GM11168 (cell line): ENCODE measurements at regions not wholly inside any gene's neighbourhood (a gene's known extent, or its start where the extent isn't known, plus 50 kb on each side); places are given as distances from the start of the nearest gene placed in this dataset.

Source experiments
- in situ Hi-C: fragments of 300-500 bp; cut with MboI; formaldehyde crosslinking; loops from one replicate; pipeline ENCODE4 v1.12.0; 2022; ENCODE audit warnings: low sequenced_read_pairs; ENCODE audit not compliant: unreplicated experiment

DNA sequence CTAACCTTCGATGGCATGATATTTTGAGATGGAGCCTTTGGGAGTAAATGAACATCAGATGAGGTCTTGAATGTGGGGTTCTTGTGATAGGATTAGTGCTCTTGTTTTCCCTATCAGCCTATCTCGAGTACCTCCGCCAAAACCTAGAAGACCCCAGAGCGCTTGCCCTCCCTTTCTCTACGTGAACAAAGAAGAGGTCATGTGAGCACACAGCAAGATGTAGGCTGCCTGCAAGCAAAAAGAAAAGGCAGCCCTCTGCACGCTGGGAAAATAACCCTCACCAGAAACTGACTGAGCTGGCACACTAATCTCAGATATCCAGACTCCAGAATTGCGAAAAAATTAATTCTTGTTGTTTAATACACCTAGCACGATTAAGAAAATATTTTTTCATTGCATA lies 799.8 kb upstream of the SLC10A2 start:
- in situ Hi-C loops: no loop called here

- in situ Hi-C loops: no loop called here
Observed at GRCh38 chr13:103862525-103862924, 796.3 kb upstream of the SLC10A2 start.

DNA sequence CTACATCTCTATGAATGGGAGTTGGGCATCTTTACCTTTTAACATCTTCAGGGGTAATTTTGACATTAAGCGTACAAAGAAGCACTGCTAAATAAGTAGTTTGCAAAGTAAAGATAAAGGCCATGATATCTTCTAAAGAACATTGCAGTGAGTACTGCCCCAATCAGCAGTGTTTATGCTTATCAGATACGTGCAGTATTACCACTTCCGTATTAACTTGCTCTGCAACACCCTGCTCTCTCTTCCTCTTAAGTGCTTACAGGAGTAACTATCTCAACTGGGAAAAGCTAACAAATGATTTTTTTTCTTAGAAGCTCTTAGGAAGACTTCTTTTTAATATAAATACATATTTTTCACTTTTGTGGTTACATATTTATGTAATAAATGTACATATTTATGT lies 793.7 kb upstream of the SLC10A2 start:
- in situ Hi-C loops: no loop called here

DNA sequence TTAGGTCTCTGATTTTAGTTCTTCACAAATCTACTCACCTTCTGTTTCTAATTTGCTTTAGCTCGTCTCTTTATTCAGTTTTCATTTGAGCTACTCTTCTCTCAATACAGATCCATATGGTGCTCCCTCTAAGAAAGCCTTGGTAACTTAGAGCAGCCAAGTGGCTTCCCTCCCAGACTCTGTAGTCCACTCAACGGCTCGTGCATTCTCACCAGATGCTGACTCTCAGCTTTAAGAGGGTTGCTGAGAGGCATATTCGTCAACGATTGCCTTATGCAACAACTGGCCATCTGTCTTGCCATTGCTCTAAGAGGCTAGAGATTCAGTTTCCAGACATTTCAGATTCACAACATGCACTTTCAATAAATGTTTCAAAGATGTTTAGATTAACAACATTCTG lies 785.8 kb upstream of the SLC10A2 start:
- in situ Hi-C loops: no loop called here

DNA sequence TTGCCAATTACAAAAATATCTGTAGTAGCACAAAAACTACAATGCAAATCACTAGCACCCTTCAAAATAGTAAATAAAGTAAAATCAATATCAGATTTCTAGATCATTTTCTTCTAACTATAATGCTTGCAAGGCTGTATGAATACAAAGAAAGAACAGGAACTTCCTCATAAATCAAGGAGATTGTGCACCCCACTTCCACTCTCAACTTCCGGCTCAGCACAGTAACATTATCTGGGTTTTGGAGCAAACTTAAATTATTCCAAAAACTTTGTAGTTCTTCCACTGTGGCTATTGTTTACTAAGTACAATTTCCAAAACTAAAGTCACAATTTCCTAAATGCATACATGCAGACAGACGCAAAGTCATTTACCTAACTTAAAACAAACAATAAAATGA lies 778.3 kb upstream of the SLC10A2 start:
- in situ Hi-C loops: no loop called here

DNA sequence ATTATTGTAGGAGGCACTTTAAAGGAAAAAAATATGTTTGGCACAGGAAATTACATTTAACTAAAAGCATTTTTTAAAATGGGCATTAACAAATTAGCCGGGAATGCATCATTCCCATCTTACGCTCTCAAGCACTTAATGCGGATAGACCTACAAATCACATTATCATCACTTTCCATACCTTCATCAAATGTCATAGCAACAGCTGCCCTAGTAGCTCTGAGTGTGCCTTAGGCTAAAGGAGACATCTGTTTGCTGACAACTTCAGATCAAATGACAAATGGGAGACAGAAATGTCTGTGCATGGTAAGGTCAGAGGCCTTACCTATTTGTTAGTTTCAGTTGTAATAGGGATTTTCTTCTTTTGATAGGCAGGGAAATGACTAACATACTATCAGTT lies 773.2 kb upstream of the SLC10A2 start:
- in situ Hi-C loops: no loop called here

GRCh38 chr13:103835052-103835451 lies 768.8 kb upstream of the SLC10A2 start:
- in situ Hi-C loops: no loop called here

DNA sequence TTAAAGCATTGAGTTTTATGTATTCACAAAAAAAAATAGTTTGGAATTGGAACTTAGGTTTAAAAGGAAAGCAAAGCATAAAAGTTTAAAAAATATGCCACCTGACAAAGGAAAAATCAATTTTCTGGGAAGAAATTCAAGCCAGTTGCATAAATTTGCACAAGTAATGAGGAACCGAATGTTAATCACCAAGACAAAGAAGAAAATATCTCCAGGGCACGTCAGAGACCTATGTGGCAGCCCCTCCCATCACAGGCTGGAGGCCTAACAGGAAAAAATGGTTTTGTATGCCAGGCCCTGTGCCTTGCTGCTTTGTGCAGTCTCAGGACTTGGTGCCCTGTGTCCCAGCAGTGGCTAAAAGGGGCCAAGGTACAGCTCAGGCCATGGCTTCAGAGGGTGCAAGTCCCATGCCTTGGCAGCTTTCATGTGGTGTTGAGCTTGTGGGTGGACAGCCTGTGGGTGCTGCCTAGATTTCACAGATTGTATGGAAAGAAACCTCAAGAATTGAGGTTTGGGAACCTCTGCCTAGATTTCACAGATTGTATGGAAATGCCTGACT lies 767.2 kb upstream of the SLC10A2 start:
- in situ Hi-C loops: no loop called here

DNA sequence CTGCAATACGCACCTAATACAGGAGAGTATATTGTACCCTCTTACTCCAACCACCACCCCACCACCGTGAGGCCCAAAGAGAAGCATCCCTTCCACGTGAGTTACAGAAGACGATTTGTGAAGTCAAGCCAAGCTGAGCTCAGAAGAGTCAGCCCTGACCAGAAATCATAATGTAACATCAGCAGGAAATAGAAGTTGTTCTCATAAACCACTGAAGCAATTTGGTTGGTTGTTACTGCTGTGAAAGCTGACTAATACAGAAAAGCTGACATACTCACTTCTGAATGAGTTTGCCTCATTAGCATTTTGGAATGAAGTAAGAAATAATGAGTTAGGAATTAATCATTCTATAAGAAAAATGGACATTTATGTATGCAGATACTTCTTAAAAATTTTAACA lies 749.4 kb upstream of the SLC10A2 start:
- in situ Hi-C loops: no loop called here

DNA sequence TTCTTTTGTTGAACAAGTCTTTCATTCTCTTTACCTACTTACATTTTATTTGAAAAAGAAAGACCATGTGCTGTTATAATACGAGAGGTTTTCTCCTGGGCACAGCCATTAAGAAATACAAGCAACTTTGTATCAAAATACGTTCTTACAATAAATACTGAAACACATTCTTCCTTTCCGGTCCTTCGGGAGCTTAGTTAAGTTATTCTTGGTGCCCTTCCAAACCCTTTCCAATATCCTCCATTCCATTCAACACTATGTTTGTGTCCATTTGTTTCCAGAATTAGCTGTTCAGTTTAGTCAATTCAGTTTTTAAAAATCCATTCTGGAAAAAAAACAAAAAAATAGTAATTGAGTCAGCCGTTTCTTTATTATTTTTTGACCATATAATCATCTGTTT lies 746.8 kb upstream of the SLC10A2 start:
- in situ Hi-C loops: no loop called here

GRCh38 chr13:103812558-103812957 lies 746.3 kb upstream of the SLC10A2 start:
- in situ Hi-C loops: no loop called here

DNA sequence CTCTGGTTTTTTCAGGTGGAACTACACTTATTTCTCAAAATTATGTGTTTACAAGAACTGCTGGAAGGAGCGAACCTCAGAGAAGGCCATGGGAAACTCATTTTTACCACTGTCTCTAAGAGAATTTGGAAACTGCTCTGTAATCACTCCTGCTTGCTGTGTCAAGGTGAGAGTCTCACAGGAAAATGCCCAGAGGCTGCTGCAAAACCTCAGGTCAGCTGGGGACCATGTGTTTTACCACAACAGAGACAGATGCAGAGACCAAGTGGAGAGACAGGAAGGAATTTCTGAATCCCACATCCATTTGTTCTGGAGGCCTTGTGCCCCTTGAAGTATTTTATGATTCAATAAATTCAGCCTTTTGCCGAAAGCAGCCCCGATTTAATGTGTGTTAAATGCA lies 743.8 kb upstream of the SLC10A2 start:
- in situ Hi-C loops: no loop called here

DNA sequence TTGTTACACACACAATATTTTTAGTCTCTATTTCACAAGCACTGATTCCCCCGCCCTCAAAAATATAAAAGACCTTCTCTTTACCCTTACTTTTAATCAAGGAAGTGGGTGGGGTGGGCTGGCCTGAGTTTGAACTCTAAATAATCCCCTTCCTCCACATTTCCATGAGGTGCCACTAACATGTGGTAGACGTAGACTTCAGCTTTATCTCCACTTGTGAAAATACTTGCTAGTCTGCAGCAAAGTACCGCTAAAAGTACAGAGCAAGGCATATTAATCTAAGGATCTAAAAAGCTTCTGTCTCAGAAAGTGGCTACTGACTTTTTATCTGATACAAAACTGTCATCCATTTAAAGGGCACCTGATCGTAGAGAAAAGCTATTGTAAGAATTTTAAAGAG lies 739.6 kb upstream of the SLC10A2 start:
- in situ Hi-C loops: no loop called here

- in situ Hi-C loops: no loop called here
Observed at GRCh38 chr13:103803349-103803748, 737.1 kb upstream of the SLC10A2 start.

- in situ Hi-C loops: no loop called here
Observed at GRCh38 chr13:103799028-103799427, 732.8 kb upstream of the SLC10A2 start.

- in situ Hi-C loops: no loop called here
Observed at GRCh38 chr13:103795892-103796478, 729.8 kb upstream of the SLC10A2 start.

DNA sequence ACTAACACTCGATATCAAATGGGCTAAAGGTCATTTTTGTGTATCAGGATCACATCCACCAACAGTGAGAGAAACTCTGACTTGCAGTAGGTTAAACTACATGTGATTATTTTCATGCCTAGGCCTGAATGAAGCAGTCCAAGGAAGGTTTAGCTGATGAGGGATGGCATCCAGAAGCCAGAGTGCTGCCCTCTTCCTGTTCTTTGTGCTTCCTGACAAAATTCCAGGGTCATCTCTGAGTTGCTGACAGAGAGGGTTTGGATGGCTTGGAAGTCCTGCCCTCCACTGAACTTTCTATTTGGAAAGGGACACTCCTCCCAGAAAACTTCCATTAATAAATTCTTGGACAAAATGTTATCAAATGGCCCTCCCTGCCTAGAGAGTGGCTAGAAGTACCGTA lies 728.3 kb upstream of the SLC10A2 start:
- in situ Hi-C loops: no loop called here

DNA sequence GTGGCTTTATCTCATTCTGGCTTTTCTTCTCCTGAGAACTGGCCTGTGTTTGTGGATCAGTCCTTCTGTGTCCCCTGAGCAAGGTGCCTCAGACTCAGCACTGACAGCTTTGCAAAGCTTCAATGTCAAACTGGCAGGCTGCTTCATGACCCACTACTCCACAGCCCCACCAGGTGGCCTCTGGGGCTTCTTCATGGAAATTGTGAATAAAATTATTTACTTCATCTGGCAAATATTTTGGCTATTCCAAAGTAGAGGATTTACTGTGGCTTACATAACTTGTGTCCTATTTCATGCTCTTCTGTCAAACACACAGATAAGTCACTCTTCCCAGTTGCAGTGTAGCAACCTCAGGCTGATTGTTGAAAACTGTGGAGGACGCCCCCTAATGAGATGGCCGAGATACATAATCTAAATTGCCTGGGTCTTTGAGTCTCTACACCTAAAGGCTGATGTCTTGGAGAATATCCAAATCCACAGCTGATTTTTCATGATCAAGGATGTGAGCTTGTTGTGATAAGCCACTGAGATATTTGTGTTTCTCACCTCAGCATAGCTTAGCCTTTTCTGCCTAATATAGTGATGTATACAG lies 721.9 kb upstream of the SLC10A2 start:
- in situ Hi-C loops: no loop called here

DNA sequence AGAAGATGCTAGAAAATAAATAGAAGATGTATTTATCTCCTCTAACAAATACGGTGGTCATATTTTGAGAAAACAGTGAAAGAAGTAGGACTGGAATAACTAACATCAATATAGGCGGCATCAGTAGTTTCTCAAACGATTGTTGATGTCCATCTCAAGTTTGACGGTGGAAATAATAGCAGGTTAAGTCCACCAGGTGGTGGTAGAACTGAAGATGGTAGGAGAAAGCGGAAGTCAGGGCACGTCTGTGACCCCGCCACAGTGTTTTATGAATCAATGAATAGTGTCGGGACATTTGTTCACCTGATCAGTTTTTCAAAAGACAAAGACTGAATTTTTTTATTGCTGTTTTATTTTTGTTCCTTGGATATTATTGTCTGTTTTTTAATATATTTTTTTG lies 706.4 kb upstream of the SLC10A2 start:
- in situ Hi-C loops: no loop called here

DNA sequence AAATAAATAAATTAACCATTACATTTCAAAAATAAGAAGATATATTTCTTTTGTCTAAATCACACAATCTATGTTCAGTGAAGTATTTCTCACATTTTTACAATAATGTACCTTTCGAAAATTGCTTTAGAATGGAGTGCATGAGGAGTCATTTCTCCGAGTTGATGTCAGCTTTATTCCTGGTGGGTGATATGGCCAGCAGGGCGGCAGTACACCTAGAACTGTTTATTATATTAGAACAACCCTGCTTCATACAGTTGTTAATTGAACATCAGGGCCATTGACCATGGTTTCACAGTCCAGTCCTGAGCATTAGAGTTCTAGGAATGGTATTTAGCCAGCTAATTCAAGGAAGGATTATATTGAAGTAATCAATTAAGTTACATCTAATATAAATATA lies 696.3 kb upstream of the SLC10A2 start:
- in situ Hi-C loops: no loop called here

DNA sequence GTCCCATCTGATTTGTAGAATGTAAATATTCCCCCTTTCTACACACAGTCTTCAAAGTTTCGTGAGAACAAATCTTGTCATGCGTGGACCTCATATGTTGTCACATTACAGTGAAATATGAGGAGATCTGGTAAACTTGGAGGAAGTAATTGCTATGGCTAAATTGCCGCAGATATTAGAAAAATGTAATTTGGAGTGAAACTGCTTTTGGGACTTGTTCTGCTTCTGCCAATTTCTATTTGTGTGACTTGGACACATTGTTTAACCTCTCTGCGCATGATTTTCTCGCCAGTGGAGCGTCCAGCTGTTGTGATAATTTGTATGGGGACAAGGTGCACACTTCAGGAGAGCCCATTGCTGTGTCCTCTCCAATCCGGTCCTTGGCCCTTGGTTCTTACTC lies 693.1 kb upstream of the SLC10A2 start:
- in situ Hi-C loops: no loop called here

DNA sequence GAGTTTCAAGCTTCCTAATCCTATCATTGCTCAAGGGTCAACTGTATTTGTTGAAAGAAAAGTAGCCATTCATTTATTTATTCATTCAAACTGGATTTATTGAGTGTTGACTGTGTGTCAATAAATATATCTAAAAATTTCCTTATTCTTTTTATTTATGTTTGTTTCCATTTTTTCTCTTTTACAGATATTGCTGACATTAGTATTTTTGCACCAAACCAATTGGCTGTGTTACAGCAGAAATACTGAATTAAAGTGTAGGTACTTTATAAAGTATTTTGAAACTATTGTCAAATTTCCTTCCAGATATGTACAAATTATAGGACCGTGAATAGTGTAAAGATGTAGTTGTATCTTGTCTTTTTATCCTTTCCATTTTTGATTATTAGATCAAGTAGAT lies 692.0 kb upstream of the SLC10A2 start:
- in situ Hi-C loops: no loop called here
